ENCODE measurements at regions not wholly inside any gene's neighbourhood (a gene's known extent, or its start where the extent isn't known, plus 50 kb on each side); places are given as distances from the start of the nearest gene placed in this dataset.

GRCh38 chr1:81590171-81590570 lies 210.6 kb upstream of the ADGRL2 start:
- TF ChIP-seq CTCF (IDR thresholded peaks at IDR 0.05; ENCODE audit: low read length): no peak
- TF ChIP-seq EZH2 (IDR thresholded peaks at IDR 0.05; ENCODE audit: borderline replicate concordance, low read length): no peak
